ENCODE measurements at regions not wholly inside any gene's neighbourhood (a gene's known extent, or its start where the extent isn't known, plus 50 kb on each side); places are given as distances from the start of the nearest gene placed in this dataset.

GRCh38 chr2:145743011-145743410 is 1223.1 kb upstream of the ZEB2 start:
- no peak for ATAC-seq
- no peaks in the 10 kb centered on the region for H3K27me3 ChIP-seq
- WGBS, 2 donors (ENCODE audit: low coverage in 1 of 2), result 85 to 89% methylated on average over 2 of the region's 2 CpGs
- no peak overlapping the region for H3K27ac ChIP-seq
- H3K4me3 ChIP-seq, result no peak overlapping the region
- no peaks in the 10 kb centered on the region for H3K9me3 ChIP-seq
- no peaks in the 10 kb centered on the region for H3K4me1 ChIP-seq
- TF ChIP-seq POLR2A (IDR thresholded peaks at IDR 0.05) (no peak), POLR2AphosphoS5 (IDR thresholded peaks at IDR 0.05) (no peak), EP300 (IDR thresholded peaks at IDR 0.05) (no peak)
- TF ChIP-seq, protein P1, sequence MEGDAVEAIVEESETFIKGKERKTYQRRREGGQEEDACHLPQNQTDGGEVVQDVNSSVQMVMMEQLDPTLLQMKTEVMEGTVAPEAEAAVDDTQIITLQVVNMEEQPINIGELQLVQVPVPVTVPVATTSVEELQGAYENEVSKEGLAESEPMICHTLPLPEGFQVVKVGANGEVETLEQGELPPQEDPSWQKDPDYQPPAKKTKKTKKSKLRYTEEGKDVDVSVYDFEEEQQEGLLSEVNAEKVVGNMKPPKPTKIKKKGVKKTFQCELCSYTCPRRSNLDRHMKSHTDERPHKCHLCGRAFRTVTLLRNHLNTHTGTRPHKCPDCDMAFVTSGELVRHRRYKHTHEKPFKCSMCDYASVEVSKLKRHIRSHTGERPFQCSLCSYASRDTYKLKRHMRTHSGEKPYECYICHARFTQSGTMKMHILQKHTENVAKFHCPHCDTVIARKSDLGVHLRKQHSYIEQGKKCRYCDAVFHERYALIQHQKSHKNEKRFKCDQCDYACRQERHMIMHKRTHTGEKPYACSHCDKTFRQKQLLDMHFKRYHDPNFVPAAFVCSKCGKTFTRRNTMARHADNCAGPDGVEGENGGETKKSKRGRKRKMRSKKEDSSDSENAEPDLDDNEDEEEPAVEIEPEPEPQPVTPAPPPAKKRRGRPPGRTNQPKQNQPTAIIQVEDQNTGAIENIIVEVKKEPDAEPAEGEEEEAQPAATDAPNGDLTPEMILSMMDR (IDR thresholded peaks at IDR 0.05), result no peak
- H3K36me3 ChIP-seq, result no peaks in the 10 kb centered on the region

DNA sequence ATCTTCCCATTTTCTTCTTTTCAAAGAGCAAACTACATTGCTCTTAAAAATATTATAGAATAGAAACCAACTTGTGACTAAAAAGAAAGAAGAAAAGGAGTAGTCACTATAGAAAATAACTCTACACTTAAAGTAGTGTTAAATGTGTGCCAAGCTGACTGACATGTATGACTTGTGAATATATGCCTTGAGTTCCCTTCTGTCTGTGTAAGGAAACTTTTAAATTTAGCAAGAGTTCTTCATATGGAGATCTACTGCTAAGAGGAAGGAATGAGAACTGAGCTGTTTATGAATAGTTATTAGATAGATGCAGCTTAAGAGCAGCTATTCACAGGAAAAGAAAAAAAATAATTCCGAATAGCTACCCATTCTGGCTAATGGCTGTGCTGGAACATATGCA is 1221.7 kb upstream of the ZEB2 start:
- no peak for TF ChIP-seq POLR2AphosphoS5 (IDR thresholded peaks at IDR 0.05)
- TF ChIP-seq POLR2A (IDR thresholded peaks at IDR 0.05), result no peak
- TF ChIP-seq EP300 (IDR thresholded peaks at IDR 0.05), result no peak
- TF ChIP-seq, protein P1 (IDR thresholded peaks at IDR 0.05), result no peak
- Histone ChIP-seq H3K4me3 (no peak overlapping the region), H3K27me3 (no peaks in the 10 kb centered on the region), H3K9me3 (no peaks in the 10 kb centered on the region), H3K36me3 (no peaks in the 10 kb centered on the region), H3K27ac (no peak overlapping the region), H3K4me1 (no peaks in the 10 kb centered on the region)
- ATAC-seq, result no peak
- 57 to 63% methylated on average over 1 of the region's 1 CpG for WGBS, 2 donors (ENCODE audit: low coverage in 1 of 2)

- WGBS, 2 donors (ENCODE audit: low coverage in 1 of 2), result 90% methylated on average over 2 of the region's 2 CpGs; no CpG with 5 or more reads in 1 of the 2 donors
- TF ChIP-seq POLR2AphosphoS5 (IDR thresholded peaks at IDR 0.05) (no peak), EP300 (IDR thresholded peaks at IDR 0.05) (no peak), POLR2A (IDR thresholded peaks at IDR 0.05) (no peak)
- TF ChIP-seq, protein P1 (IDR thresholded peaks at IDR 0.05), result no peak
These were observed 1221.3 kb upstream of the ZEB2 start for GRCh38 chr2:145741181-145741580.

GRCh38 chr2:145740302-145740701 is 1220.4 kb upstream of the ZEB2 start:
- Histone ChIP-seq H3K9me3 (no peaks in the 10 kb centered on the region), H3K27me3 (no peaks in the 10 kb centered on the region), H3K36me3 (no peaks in the 10 kb centered on the region), H3K4me1 (no peaks in the 10 kb centered on the region), H3K27ac (no peak overlapping the region), H3K4me3 (no peak overlapping the region)
- TF ChIP-seq POLR2AphosphoS5 (IDR thresholded peaks at IDR 0.05) (no peak), POLR2A (IDR thresholded peaks at IDR 0.05) (no peak), EP300 (IDR thresholded peaks at IDR 0.05) (no peak)
- TF ChIP-seq, protein P1 (IDR thresholded peaks at IDR 0.05), result no peak
- ATAC-seq, result no peak
- WGBS, 2 donors (ENCODE audit: low coverage in 1 of 2), result 65 to 100% methylated on average over 2 to 3 of the region's 3 CpGs

More at GRCh38 chr2:145741181-145741580, 1221.3 kb upstream of the ZEB2 start:
- no peak for ATAC-seq
- Histone ChIP-seq H3K9me3 (no peaks in the 10 kb centered on the region), H3K27me3 (no peaks in the 10 kb centered on the region), H3K36me3 (no peaks in the 10 kb centered on the region), H3K4me3 (no peak overlapping the region), H3K27ac (no peak overlapping the region), H3K4me1 (no peaks in the 10 kb centered on the region)

GRCh38 chr2:145739681-145740080 is 1219.8 kb upstream of the ZEB2 start:
- Histone ChIP-seq H3K9me3 (no peaks in the 10 kb centered on the region), H3K27me3 (no peaks in the 10 kb centered on the region), H3K36me3 (no peaks in the 10 kb centered on the region), H3K27ac (no peak overlapping the region), H3K4me1 (no peaks in the 10 kb centered on the region), H3K4me3 (no peak overlapping the region)
- no peak for ATAC-seq
- WGBS, 2 donors (ENCODE audit: low coverage in 1 of 2), result 75 to 100% methylated on average over 1 of the region's 1 CpG
- TF ChIP-seq POLR2AphosphoS5 (IDR thresholded peaks at IDR 0.05) (no peak), EP300 (IDR thresholded peaks at IDR 0.05) (no peak), POLR2A (IDR thresholded peaks at IDR 0.05) (no peak)
- TF ChIP-seq, protein P1 (IDR thresholded peaks at IDR 0.05), result no peak
